ENCODE measurements at regions not wholly inside any gene's neighbourhood (a gene's known extent, or its start where the extent isn't known, plus 50 kb on each side); places are given as distances from the start of the nearest gene placed in this dataset.

- POLR2A ChIA-PET (ENCODE audit: unreplicated experiment) = no interaction called here
- no peak for ATAC-seq (ENCODE audit: low read depth)
- H4K8ac ChIP-seq (ENCODE audit: low read depth in 2 of 2, low read length in 2 of 2) = no peak overlapping the region
Measured at GRCh38 chr22:49586244-49586748, 241.4 kb downstream of the BRD1 start.

More at GRCh38 chr22:49586244-49586748, 241.4 kb downstream of the BRD1 start:
- Histone ChIP-seq H3K9me3 (ENCODE audit: control insufficient read depth, insufficient read depth, low read length) (peaks cover 65% of the 10 kb centered on the region), H3K27ac (ENCODE audit: insufficient read depth, low read length) (no peak overlapping the region), H2AK5ac (ENCODE audit: low read depth, low read length) (no peak overlapping the region), H3K9me1 (ENCODE audit: insufficient read depth, low read length) (no peaks in the 10 kb centered on the region), H4K20me1 (ENCODE audit: insufficient read depth, low read length) (no peaks in the 10 kb centered on the region), H2BK5ac (ENCODE audit: low read depth, low read length, poor library complexity, severe bottlenecking) (no peak overlapping the region), H3K23ac (ENCODE audit: low read depth, low read length) (no peak overlapping the region), H3K9ac (ENCODE audit: low read depth, low read length) (no peak overlapping the region), H3K4me1 (ENCODE audit: control insufficient read depth, insufficient read depth, low read length) (no peaks in the 10 kb centered on the region), H3K18ac (ENCODE audit: low read depth, low read length) (no peak overlapping the region), H3K14ac (replicated peaks; ENCODE audit: low read depth, low read length) (no peak overlapping the region), H3K56ac (ENCODE audit: extremely low read depth, insufficient read depth, low read length) (no peak overlapping the region), H2BK120ac (ENCODE audit: low read depth, low read length) (no peak overlapping the region), H4K91ac (ENCODE audit: insufficient read depth, low read depth, low read length) (no peak overlapping the region), H3K36me3 (ENCODE audit: control insufficient read depth, insufficient read depth, low read length) (no peaks in the 10 kb centered on the region), H4K5ac (ENCODE audit: low read depth, low read length) (no peak overlapping the region), H3K4me3 (ENCODE audit: insufficient read depth, low read depth, low read length) (no peak overlapping the region), H2BK20ac (ENCODE audit: low read depth, low read length) (no peak overlapping the region), H3K79me1 (ENCODE audit: low read depth in 1 of 2, low read length in 2 of 2) (no peaks in the 10 kb centered on the region), H3K4ac (ENCODE audit: low read depth, low read length) (no peak overlapping the region), H2AFZ (replicated peaks; ENCODE audit: low read length, poor library complexity) (peak overlapping the region; percentile 51), H2BK15ac (ENCODE audit: low read depth, low read length) (no peak overlapping the region), H3K27me3 (ENCODE audit: control insufficient read depth, insufficient read depth, low read length) (no peaks in the 10 kb centered on the region), H3K4me2 (ENCODE audit: low read depth, low read length) (no peak overlapping the region), H2AK9ac (replicated peaks; ENCODE audit: low read depth, low read length, poor library complexity) (peak overlapping the region; percentile 16)
- CTCF ChIA-PET = no interaction called here
- dilution Hi-C loops (cut with HindIII; ENCODE audit: low sequenced_read_pairs, unreplicated experiment) (no loop called here), in situ Hi-C loops (cut with MboI; ENCODE audit: low sequenced_read_pairs) (no loop called here), intact Hi-C loops (cut with micrococcal nuclease) (no loop called here)
- TF ChIP-seq USF2 (IDR thresholded peaks at IDR 0.05; ENCODE audit: low read depth, low read length) (no peak), POLR2A (IDR thresholded peaks at IDR 0.05; ENCODE audit: low read depth, low read length) (no peak), FOS (IDR thresholded peaks at IDR 0.05; ENCODE audit: low read depth, low read length) (no peak), ELK1 (IDR thresholded peaks at IDR 0.05; ENCODE audit: borderline replicate concordance, low read depth, low read length) (no peak), CHD1 (IDR thresholded peaks at IDR 0.05; ENCODE audit: low read depth, low read length) (no peak), MAZ (IDR thresholded peaks at IDR 0.05; ENCODE audit: borderline replicate concordance, low read depth, low read length) (no peak), MAFK (IDR thresholded peaks at IDR 0.05; ENCODE audit: low read depth, low read length) (no peak), RFX5 (IDR thresholded peaks at IDR 0.05; ENCODE audit: low read depth, low read length) (no peak), NFE2L2 (IDR thresholded peaks at IDR 0.05; ENCODE audit: low read depth, low read length) (no peak), RAD21 (IDR thresholded peaks at IDR 0.05; ENCODE audit: low read length) (no peak), RCOR1 (IDR thresholded peaks at IDR 0.05; ENCODE audit: insufficient replicate concordance, low read length) (no peak), CTCF (conservative IDR thresholded peaks at IDR 0.05; ENCODE audit: low read depth, low read length) (no peak)
- WGBS, 2 experiments (ENCODE audit: extremely low coverage in 2 of 2, insufficient read length in 1 of 2) = 54% methylated on average over 13 of the region's 20 CpGs; no CpG with 5 or more reads in 1 of the 2 experiments
- no peak for DNase-seq
- BruUV-seq (replicated peaks) = no TSS peak

Data from IMR-90 (cell line).